Body of pancreas (tissue), 4 donors: ENCODE measurements at regions not wholly inside any gene's neighbourhood (a gene's known extent, or its start where the extent isn't known, plus 50 kb on each side); places are given as distances from the start of the nearest gene placed in this dataset.

Source experiments
- CTCF ChIP-seq, 7 experiments: fragments of 450-650 bp in 4 of 7; fragments of 200-600 bp in 3 of 7; sonication (generic) in 3 of 7; IDR thresholded peaks; one replicate each; pipeline ENCODE4 v1.5.1; 2016 to 2019; ENCODE audit warnings: antibody characterized with exemption in 7 of 7
- POLR2A ChIP-seq, 3 donors: fragments of 450-650 bp; IDR thresholded peaks; one replicate each; pipeline ENCODE4 v1.6.1; 2016; ENCODE audit warnings: antibody characterized with exemption in 3 of 3, mild to moderate bottlenecking in 2 of 3

DNA sequence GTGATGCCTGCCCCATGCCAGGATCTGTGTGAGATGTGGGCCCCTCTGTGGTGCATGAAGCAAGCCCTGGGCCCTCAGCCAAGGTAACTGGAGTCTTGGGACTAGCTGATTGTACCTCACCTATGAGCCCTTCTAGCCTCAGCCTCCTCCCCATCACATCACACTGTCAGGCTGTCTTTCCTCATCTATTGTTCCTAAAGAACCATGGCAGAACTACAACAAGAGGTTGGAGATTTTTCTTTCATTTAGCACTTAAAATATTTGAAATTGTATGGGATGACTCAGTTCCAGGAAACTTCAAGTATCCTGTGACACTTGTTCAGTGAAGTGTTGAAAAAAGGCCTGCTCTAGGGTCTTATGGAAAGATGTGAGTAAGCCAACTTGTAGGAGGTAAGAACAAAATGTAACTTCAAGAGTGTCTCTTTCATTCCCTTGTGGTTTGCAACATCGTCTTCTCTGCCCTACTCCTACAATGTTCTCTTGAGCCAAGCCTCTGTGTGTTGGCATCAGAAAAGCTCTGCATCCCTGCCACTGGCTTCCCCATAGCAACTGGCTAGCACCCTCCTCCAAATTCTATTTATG lies 58.7 kb upstream of the TIPARP start:
- TF ChIP-seq CTCF (IDR thresholded peaks at IDR 0.05) (no peak), POLR2A (IDR thresholded peaks at IDR 0.05) (no peak)
